ENCODE measurements at regions not wholly inside any gene's neighbourhood (a gene's known extent, or its start where the extent isn't known, plus 50 kb on each side); places are given as distances from the start of the nearest gene placed in this dataset.
"Not testable (repeated sequence)": the region's sequence is repeated elsewhere in the genome, so short reads cannot be mapped to it uniquely, and the experiment has no call there.

DNA sequence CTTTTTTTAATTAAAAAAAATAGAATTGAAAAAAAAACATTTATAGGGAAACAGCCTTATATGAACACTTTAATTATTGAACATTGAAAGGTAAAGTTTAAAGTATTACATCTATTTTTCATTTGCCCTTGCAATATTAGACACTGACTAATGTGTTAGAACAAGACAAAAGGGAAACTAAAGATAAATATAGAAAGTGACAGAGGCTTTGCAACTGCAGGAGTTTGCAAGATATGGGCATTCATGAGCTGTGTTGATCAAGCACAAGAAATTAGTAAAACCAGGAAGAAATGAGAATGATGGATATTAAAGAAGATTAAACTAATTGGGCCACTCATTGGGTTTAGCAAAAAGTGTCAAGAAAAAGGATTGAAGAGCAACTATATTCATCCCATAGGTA lies 1097.7 kb upstream of the CELF4 start:
- Histone ChIP-seq H3K27ac (ENCODE audit: low read length) (no peak overlapping the region), H3K36me3 (ENCODE audit: insufficient read depth, low read length) (no peaks in the 10 kb centered on the region), H3K9me2 (replicated peaks; ENCODE audit: insufficient read depth, low read length) (no peaks in the 10 kb centered on the region), H4K20me1 (ENCODE audit: insufficient read depth, low read depth, low read length) (no peaks in the 10 kb centered on the region), H3K79me2 (ENCODE audit: low read length) (no peaks in the 10 kb centered on the region), H3K9me3 (ENCODE audit: low read length) (peaks cover 10% of the 10 kb centered on the region), H3K4me2 (ENCODE audit: low read depth, low read length, poor library complexity, severe bottlenecking) (no peak overlapping the region), H3K9ac (ENCODE audit: low read length) (no peak overlapping the region), H3K4me3 (ENCODE audit: low read length) (no peak overlapping the region), H2AFZ (ENCODE audit: low read length) (no peak overlapping the region), H3K4me1 (ENCODE audit: low read length) (no peaks in the 10 kb centered on the region), H3K27me3 (ENCODE audit: low read length) (no peaks in the 10 kb centered on the region)
- DNase-seq: no peak

DNA sequence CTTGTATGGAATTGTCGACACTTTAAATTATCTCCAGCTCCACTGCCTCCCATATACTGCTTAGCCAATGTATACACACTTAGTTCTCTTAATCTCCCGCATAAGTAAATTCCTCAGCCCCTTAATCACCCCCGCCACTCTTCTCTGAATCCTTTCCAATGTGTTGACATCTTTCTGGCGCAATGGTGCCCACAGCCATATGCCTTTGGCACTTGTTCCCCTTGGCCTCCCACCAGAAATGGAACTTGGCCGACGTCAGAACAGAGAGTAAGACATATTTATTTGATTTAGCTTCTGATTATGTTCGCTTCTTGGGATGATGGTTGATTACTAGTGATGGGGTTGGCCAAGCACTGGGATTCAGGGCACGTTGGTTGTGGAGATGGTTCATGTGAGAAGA lies 1089.3 kb upstream of the CELF4 start:
- Histone ChIP-seq H3K27me3 (ENCODE audit: low read length) (no peaks in the 10 kb centered on the region), H3K36me3 (ENCODE audit: insufficient read depth, low read length) (no peaks in the 10 kb centered on the region), H4K20me1 (ENCODE audit: insufficient read depth, low read depth, low read length) (no peaks in the 10 kb centered on the region), H3K79me2 (ENCODE audit: low read length) (no peaks in the 10 kb centered on the region), H3K27ac (ENCODE audit: low read length) (no peak overlapping the region), H3K4me2 (ENCODE audit: low read depth, low read length, poor library complexity, severe bottlenecking) (no peak overlapping the region), H2AFZ (ENCODE audit: low read length) (no peak overlapping the region), H3K9me3 (ENCODE audit: low read length) (peaks cover 29% of the 10 kb centered on the region), H3K9ac (ENCODE audit: low read length) (no peak overlapping the region), H3K4me3 (ENCODE audit: low read length) (no peak overlapping the region), H3K9me2 (replicated peaks; ENCODE audit: insufficient read depth, low read length) (no peaks in the 10 kb centered on the region), H3K4me1 (ENCODE audit: low read length) (no peaks in the 10 kb centered on the region)
- DNase-seq: no peak

DNA sequence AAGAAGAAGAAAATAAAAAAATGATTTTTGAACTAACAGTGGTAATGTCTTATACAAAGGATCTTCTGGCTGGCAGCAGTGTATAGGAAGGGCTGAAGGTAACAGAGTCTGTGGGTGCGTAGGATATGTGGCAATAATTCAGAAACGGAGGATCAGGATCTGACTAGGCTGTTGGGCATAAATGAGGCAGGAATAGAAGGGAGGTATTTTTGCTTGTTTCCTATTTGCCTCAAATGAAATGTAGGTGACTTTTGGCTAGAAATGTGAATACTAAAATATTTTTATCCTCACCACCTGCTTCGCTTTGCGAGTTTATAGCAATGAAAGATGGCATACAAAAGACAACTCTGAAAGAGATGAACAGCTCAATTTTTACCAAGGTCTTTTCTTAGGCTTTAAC lies 1086.1 kb upstream of the CELF4 start:
- no peaks in the 10 kb centered on the region for H3K79me2 ChIP-seq (ENCODE audit: low read length)
- no peak overlapping the region for H3K27ac ChIP-seq (ENCODE audit: low read length)

DNA sequence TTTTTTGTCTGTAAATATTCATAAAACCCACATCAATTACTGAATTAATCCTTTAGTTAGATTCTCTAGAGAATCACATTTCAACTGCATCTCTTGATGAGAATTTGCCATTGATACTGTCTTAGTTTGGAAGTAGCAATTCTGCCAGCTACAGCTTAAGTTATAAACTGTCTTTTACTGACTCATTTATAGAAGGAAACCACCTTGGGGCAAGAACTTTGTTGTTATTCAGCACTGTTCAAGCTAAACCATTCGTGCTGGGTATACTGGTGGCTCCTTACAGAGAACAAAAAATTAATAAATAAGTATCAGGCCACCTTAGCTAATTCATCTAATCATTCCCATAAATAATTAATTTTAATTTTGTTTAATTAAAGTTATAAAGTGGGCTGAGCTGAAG lies 1082.6 kb upstream of the CELF4 start:
- no peak for DNase-seq
- Histone ChIP-seq H2AFZ (ENCODE audit: low read length) (no peak overlapping the region), H3K9ac (ENCODE audit: low read length) (no peak overlapping the region), H3K4me1 (ENCODE audit: low read length) (no peaks in the 10 kb centered on the region), H3K9me2 (replicated peaks; ENCODE audit: insufficient read depth, low read length) (no peaks in the 10 kb centered on the region), H3K79me2 (ENCODE audit: low read length) (no peaks in the 10 kb centered on the region), H3K27ac (ENCODE audit: low read length) (no peak overlapping the region), H3K4me2 (ENCODE audit: low read depth, low read length, poor library complexity, severe bottlenecking) (no peak overlapping the region), H3K27me3 (ENCODE audit: low read length) (no peaks in the 10 kb centered on the region), H3K9me3 (ENCODE audit: low read length) (peaks cover 23% of the 10 kb centered on the region), H3K36me3 (ENCODE audit: insufficient read depth, low read length) (no peaks in the 10 kb centered on the region), H4K20me1 (ENCODE audit: insufficient read depth, low read depth, low read length) (no peaks in the 10 kb centered on the region), H3K4me3 (ENCODE audit: low read length) (no peak overlapping the region)

More for the DNA sequence above, 1086.1 kb upstream of the CELF4 start:
- H3K9me3 ChIP-seq (ENCODE audit: low read length): peaks cover 25% of the 10 kb centered on the region
- H3K9me2 ChIP-seq (replicated peaks; ENCODE audit: insufficient read depth, low read length): no peaks in the 10 kb centered on the region
- no peak overlapping the region for H3K4me2 ChIP-seq (ENCODE audit: low read depth, low read length, poor library complexity, severe bottlenecking)
- no peaks in the 10 kb centered on the region for H3K4me1 ChIP-seq (ENCODE audit: low read length)
- no peak overlapping the region for H3K9ac ChIP-seq (ENCODE audit: low read length)
- no peak overlapping the region for H3K4me3 ChIP-seq (ENCODE audit: low read length)
- H4K20me1 ChIP-seq (ENCODE audit: insufficient read depth, low read depth, low read length): no peaks in the 10 kb centered on the region
- H2AFZ ChIP-seq (ENCODE audit: low read length): no peak overlapping the region
- no peaks in the 10 kb centered on the region for H3K27me3 ChIP-seq (ENCODE audit: low read length)
- H3K36me3 ChIP-seq (ENCODE audit: insufficient read depth, low read length): no peaks in the 10 kb centered on the region
- no peak for DNase-seq

DNA sequence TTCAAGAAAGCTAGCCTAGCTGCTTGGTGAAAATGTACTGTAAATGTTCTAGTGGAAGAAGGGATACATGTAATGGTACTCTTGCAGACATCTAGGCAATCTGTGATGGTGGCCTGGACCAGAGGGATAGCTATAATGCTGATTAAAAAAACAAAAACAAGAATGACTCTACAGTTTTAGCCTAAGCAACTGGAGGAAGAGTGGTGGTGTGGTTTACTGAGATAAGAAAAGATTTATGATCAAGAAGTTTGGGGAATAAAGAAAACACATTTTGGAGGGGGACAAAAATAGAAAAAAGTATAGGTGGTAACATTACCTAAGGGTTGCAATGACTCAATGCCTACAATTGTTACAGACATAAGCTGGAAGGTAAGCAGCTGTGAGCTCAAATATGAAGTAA lies 1080.7 kb upstream of the CELF4 start:
- Histone ChIP-seq H4K20me1 (ENCODE audit: insufficient read depth, low read depth, low read length) (no peaks in the 10 kb centered on the region), H3K4me2 (ENCODE audit: low read depth, low read length, poor library complexity, severe bottlenecking) (no peak overlapping the region), H3K27ac (ENCODE audit: low read length) (no peak overlapping the region), H3K4me1 (ENCODE audit: low read length) (no peaks in the 10 kb centered on the region), H3K79me2 (ENCODE audit: low read length) (no peaks in the 10 kb centered on the region), H3K36me3 (ENCODE audit: insufficient read depth, low read length) (no peaks in the 10 kb centered on the region), H3K9me3 (ENCODE audit: low read length) (peaks cover 30% of the 10 kb centered on the region), H2AFZ (ENCODE audit: low read length) (no peak overlapping the region), H3K9ac (ENCODE audit: low read length) (no peak overlapping the region), H3K4me3 (ENCODE audit: low read length) (no peak overlapping the region), H3K27me3 (ENCODE audit: low read length) (no peaks in the 10 kb centered on the region), H3K9me2 (replicated peaks; ENCODE audit: insufficient read depth, low read length) (no peaks in the 10 kb centered on the region)
- no peak for DNase-seq

DNA sequence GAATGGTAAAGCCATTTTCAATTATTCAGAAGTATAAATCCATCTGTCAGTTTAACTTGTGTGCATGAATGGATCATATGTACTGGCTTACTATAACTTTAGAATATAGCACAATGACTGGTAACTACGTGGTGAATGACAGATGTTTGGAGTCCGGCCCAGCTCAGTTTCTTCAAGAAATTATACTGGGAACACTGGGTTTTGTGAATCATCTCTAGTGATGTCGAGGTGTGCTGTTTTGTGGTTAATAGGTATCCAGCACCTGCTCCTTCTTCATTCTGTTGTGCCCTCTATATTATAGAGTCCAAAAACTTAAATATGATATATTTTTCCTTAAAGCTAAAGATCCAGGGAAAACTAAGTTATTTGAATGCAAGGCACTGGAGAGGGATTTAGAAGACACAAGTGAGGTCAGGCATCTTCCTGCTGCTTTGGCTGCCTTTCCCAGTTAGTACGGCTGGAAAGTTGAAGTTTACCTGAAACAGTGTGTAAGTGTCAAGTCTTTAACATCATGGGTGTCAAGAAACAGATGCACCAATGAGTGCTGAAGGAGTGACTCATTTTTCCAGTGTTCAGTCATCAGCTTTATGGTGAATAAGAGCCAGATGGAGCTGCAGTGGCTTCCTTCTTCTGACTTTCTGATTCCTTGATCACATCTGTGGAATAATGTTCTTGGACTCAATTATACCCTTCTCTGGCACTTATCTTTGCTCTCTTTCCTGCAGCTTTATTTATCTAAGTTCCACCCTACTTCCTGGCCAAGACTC lies 1079.5 kb upstream of the CELF4 start:
- Histone ChIP-seq H4K20me1 (ENCODE audit: insufficient read depth, low read depth, low read length) (no peaks in the 10 kb centered on the region), H3K4me3 (ENCODE audit: low read length) (no peak overlapping the region), H3K27me3 (ENCODE audit: low read length) (no peaks in the 10 kb centered on the region), H3K79me2 (ENCODE audit: low read length) (no peaks in the 10 kb centered on the region), H3K4me2 (ENCODE audit: low read depth, low read length, poor library complexity, severe bottlenecking) (no peak overlapping the region), H3K9me3 (ENCODE audit: low read length) (peaks cover 34% of the 10 kb centered on the region), H3K36me3 (ENCODE audit: insufficient read depth, low read length) (no peaks in the 10 kb centered on the region), H3K9me2 (replicated peaks; ENCODE audit: insufficient read depth, low read length) (no peaks in the 10 kb centered on the region), H3K9ac (ENCODE audit: low read length) (no peak overlapping the region), H3K4me1 (ENCODE audit: low read length) (no peaks in the 10 kb centered on the region), H3K27ac (ENCODE audit: low read length) (no peak overlapping the region), H2AFZ (ENCODE audit: low read length) (no peak overlapping the region)
- no peak for DNase-seq

- Histone ChIP-seq H3K27me3 (ENCODE audit: low read length) (no peaks in the 10 kb centered on the region), H3K9me3 (ENCODE audit: low read length) (peaks cover 36% of the 10 kb centered on the region), H4K20me1 (ENCODE audit: insufficient read depth, low read depth, low read length) (no peaks in the 10 kb centered on the region), H3K4me3 (ENCODE audit: low read length) (no peak overlapping the region), H3K9ac (ENCODE audit: low read length) (no peak overlapping the region), H3K9me2 (replicated peaks; ENCODE audit: insufficient read depth, low read length) (no peaks in the 10 kb centered on the region), H3K4me2 (ENCODE audit: low read depth, low read length, poor library complexity, severe bottlenecking) (no peak overlapping the region), H3K79me2 (ENCODE audit: low read length) (no peaks in the 10 kb centered on the region), H3K4me1 (ENCODE audit: low read length) (no peaks in the 10 kb centered on the region), H2AFZ (ENCODE audit: low read length) (no peak overlapping the region), H3K27ac (ENCODE audit: low read length) (no peak overlapping the region), H3K36me3 (ENCODE audit: insufficient read depth, low read length) (no peaks in the 10 kb centered on the region)
- DNase-seq: no peak
Measured at GRCh38 chr18:38642711-38643110, 1077.1 kb upstream of the CELF4 start.

DNA sequence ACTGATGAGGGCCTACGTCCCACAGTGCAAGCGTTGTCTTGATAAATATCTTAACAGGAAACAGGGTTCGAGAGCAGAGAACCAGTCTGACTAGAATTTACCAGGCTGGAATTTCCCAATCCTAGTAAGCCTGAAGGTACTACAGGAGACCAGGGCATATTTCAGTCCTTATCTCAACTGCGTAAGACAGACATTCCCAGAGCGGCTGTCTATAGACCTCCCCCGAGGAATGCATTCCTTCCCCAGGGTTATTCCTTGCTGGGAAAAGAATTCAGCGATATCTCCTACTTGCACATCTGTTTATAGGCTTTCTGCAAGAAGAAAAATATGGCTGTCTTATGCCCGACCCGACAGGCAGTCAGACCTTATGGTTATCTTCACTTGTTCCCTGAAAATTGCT lies 1074.1 kb upstream of the CELF4 start:
- H3K79me2 ChIP-seq (ENCODE audit: low read length); H3K27me3 ChIP-seq (ENCODE audit: low read length); H4K20me1 ChIP-seq (ENCODE audit: insufficient read depth, low read depth, low read length); H3K9ac ChIP-seq (ENCODE audit: low read length); H3K27ac ChIP-seq (ENCODE audit: low read length); H3K9me2 ChIP-seq (replicated peaks; ENCODE audit: insufficient read depth, low read length); H2AFZ ChIP-seq (ENCODE audit: low read length); H3K4me1 ChIP-seq (ENCODE audit: low read length); H3K36me3 ChIP-seq (ENCODE audit: insufficient read depth, low read length); H3K4me3 ChIP-seq (ENCODE audit: low read length); H3K4me2 ChIP-seq (ENCODE audit: low read depth, low read length, poor library complexity, severe bottlenecking); DNase-seq: not testable (repeated sequence)
- H3K9me3 ChIP-seq (ENCODE audit: low read length): peaks cover 34% of the 10 kb centered on the region

Measured in Karpas-422 (cell line).